Erythroblast (primary cell): ENCODE measurements at regions not wholly inside any gene's neighbourhood (a gene's known extent, or its start where the extent isn't known, plus 50 kb on each side); places are given as distances from the start of the nearest gene placed in this dataset.

Source experiments
- GATA1 ChIP-seq: IDR thresholded peaks from 2 replicates; pipeline ENCODE4 v1.6.1; 2011; ENCODE audit warnings: low read depth, mild to moderate bottlenecking, control low read depth, low read length, moderate library complexity
- POLR2A ChIP-seq: IDR thresholded peaks from 2 replicates; pipeline ENCODE4 v1.6.1; 2011; ENCODE audit warnings: mild to moderate bottlenecking, low read length

DNA sequence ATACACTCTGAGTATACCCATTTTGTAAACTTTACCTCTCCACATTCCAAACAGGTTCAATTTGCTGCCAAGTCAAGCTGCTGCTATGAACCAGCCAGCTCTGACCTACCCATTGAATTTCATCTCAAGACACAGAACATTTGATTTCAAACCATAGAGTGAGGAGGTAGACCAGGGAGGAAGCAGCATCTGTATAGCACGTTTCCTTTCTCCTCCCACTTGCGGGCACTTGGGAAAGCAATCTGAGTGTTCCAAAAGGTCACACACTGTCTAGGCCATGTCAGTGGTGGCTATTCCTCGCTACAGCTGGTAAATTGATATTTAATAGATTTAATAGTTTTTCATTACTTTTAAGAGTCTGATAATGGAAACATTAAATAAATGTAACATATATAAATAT, 147.8 kb upstream of the EEPD1 start:
- no peak for TF ChIP-seq POLR2A
- TF ChIP-seq GATA1, result no peak
